Activated T-cell treated with anti-CD3 and anti-CD28 coated beads for 24 hours (primary cell): ENCODE measurements at regions not wholly inside any gene's neighbourhood (a gene's known extent, or its start where the extent isn't known, plus 50 kb on each side); places are given as distances from the start of the nearest gene placed in this dataset.
A peak's percentile ranks its signal among the peaks of the same experiment; 100 is the strongest.

Experiments used
- DNase-seq: peaks from one replicate; pipeline ENCODE4 v3.0.0-alpha.2; 2020; ENCODE audit warnings: low read depth

DNA sequence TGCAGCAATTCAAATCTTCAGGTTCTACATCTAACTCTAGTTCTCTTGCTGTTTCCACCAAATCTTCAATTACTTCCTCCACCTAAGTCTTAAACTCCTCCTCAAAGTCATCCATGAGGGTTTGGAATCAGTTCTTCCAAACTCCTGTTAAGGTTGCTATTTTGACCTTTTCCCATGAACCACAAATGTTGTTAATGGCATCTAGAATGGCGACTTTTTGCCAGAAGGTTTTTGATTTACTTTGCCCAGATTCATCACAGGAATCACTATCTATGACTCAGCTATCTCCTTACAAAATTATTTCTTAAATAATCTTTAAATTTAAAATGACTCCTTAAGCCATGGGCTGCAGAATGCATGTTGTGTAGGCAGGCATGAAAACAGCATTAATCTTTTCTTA is 368.9 kb upstream of the TNP1 start:
- DNase-seq: no peak

- DNase-seq: no peak
These were observed 367.9 kb upstream of the TNP1 start for GRCh38 chr2:217227794-217228193.

- DNase-seq: no peak
These were observed 365.7 kb upstream of the TNP1 start for GRCh38 chr2:217225596-217225995.

DNA sequence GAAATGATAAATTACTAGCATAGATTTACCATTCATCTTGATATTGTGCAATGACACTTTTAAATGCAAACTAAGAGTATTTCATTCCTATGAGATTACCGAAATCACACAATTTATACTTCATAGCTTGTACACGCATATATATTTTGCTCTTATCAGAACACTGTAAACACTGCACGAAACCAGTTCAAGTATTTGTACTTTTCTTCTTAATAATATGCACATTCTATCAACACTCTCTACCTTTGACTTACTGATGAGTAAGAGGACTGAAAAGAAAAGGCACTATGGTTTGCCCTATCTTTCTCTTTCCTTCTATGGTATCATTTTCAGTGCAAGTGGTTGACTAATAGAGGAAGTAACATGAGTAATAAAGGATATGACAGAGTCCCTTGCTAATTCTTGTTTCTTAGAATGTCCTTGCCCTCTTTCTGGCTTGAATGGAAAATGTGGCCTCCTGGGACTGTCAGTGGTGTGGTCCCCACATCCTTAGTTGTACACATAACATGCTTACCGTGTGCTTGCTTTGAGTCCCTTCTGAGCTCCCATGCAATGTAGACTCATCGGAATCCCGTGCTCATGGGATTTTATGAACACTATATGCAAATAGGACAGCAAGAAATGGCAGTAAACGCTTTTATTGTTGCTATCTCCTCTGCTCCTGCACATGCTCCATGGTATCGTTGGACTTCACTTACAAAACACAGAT is 363.5 kb upstream of the TNP1 start:
- peak; percentile 28 for DNase-seq

GRCh38 chr2:217222309-217222910 is 362.5 kb upstream of the TNP1 start:
- peak; percentile 13 for DNase-seq

DNA sequence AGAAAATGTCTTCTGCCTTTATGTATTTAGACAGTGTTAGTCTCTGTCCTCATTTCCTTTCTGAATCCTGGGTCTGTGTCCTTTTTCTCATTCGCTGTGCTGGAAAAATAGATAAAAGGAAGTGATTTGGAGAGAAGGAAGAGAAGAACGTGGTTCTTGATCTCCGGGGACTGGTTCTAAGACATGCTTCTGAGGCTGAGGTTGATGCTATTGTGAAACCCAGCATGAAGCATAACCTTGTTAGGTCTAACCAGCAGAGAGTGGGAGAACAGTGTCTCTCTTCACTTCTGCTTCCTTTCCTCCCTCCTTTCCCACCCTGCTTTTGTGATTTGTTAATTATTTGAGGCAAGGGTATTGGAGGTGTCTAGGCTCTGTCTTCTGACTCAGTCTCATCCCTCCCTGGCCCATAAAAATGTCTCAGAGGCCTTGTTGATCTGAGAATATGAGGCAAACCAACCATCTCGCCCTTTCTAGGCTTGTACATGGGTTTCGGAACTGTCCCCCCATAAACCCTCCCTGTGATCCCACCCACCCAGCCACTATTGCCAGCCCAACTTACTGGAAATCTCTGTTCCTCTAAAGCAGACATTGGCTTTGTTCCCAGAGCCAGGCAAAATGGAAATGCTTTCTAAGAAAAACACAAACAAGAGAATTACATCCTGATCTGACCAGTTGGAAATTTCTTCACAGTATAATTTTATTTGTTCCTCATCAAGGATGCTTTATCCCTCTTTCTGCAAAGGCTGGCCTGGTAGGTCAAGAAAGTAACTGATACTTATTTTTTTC is 360.6 kb upstream of the TNP1 start:
- DNase-seq: no peak

- DNase-seq: no peak
These were observed 359.3 kb upstream of the TNP1 start for GRCh38 chr2:217219164-217219520.

DNA sequence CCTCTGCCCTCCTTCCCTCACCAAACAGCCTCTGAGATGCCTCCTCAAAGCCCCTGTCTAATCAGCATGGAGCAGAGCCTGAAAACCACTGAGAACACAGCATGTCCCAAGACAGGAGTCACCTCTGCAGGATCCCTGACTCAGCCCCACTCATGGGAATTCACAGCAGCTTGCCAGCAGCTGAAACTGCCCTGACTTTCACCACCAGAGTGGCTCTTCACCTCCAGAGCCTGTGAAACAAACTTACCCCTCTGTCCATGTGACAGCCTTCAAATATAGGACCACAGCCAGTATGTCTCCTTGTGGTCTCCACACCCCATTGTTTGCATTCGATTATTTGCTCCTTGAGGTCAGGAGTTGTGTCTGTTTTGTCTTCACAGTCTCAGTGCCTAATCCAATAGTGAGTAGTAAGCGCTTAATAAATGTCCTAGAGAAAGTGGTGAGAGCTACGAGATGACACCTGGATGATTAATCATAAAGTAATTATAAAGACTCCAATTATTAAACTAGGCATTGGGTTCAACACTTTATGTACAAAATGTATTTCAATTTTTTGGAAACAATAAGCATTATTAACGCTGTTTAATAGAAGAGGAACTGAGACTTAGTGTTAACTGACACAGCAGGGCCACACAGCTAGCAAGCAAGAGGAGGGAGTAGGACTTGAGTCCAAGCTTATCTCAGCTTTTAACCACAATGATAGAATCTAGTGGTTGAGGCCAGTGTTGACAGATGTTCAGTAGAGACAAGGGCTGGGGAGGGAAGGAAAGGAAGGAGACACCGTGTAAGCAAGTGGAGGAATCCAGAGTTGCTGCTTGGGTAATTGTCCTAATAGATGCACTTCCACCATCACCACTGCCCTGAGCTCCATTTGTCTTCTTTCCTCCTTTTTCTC is 358.7 kb upstream of the TNP1 start:
- DNase-seq: no peak

DNA sequence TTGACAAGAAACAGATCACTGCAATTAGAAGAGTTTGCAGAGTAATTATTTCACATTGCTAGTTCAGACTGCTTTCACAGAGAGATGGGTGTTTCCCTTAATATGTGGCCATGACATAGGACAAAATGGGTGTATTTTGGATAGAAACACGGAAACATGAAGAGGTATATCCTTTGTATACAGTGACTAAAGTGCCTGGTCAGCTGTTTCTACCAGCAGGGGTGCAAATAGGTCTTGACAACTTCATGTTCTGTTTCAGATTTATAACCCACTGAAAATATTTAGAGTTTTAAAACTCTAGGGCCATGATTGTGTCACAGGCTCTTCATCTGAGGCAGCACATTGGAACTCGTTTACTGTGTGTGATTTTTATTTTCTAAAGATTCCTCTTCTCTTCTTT is 357.1 kb upstream of the TNP1 start:
- no peak for DNase-seq

DNA sequence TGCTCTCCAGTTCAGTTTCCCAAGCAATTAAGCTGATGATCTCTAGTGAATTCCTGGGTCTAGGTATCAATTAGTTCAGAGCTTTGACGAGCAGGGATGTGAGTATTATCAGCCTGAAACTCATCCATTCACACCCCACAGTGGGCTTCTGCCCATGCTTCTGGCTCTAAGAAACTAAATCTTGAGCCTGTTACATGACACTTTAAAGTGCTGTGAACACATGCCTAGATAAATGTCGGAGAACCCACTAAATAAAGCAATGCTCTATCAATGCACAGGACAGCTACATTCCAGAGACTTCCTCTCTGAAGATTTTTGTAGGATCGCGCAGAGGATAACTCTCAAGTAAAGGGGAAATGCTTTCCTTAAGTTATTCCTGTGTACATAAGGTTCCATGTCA is 356.5 kb upstream of the TNP1 start:
- no peak for DNase-seq

DNA sequence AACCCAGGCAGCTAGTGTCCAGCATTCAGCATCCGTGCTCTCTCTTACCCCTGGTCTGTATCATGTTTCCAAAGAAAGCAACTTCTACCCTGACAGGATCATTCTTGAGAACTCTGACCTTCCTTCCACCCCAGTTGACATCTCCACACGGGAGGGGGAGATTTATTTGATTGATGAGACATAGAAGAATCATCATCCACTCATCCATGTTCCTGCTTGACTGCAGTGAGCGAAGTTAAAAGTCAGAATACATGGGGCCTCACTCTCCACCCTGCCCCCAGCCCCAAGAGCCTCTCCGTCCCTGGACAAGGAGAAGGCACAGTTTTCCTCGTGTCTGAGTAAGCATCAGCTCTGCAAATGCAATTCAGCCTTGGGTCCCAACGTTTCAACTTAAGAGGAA is 356.0 kb upstream of the TNP1 start:
- DNase-seq: no peak

- no peak for DNase-seq
These were observed 349.0 kb upstream of the TNP1 start for GRCh38 chr2:217208867-217209266.

GRCh38 chr2:217207699-217208010 is 347.8 kb upstream of the TNP1 start:
- DNase-seq: no peak

DNA sequence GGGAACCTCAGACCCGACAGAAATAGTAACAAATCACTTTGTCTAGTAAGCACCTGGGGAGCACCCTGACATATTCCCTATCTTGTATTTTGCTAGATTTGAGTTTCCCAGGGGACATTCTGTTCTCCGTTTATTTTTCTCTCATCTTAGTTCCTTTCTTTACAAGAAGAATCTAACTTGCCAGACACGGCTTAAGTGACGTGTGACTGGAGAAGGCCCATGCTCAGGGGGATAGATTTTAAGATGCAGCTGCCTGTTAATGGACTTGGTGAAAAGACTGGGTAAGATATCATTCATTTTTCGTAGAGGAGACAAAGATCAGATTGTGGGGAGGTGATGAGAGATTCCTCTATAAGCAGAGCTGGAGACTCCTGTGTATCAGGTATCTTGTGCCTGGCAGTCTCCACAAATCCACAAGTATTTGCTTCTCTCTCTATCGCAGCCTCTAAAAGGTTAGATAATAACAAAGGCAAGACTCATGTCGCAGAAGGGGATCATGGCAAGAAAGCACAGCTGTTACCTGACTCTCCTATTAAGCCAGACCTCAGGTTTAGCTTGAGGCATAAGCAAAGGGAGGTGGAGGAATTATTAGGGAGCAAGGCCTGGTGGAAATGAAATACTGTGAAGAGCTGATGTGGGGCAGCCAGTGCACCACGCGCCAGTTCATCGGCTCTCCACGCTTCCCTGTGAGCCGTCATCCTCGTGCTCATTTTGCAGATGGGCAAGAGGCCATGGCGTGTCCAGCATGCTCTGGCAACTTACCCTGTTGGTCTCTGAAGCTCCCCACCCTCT is 347.2 kb upstream of the TNP1 start:
- DNase-seq: no peak

- no peak for DNase-seq
These were observed 346.3 kb upstream of the TNP1 start for GRCh38 chr2:217206016-217206725.

DNA sequence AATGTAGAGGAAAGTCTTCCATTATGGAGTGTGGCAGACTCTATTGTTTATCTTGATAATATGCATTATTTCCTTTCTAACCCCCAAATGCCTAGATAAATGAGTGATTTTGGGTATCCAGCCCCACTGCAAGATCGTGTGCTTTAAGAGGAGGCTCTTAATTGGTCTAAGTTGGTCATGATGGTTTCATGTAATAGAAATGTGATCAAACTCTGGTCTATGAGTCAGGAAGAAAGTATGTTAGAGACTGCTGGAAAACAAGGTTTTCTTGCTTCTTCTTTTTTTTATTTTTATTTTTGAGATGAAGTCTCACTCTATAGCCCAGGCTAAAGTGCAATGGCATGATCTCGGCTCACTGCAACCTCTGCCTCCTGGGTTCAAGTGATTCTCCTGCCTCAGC is 344.5 kb upstream of the TNP1 start:
- DNase-seq: no peak

GRCh38 chr2:217203086-217203485 is 343.2 kb upstream of the TNP1 start:
- DNase-seq: no peak

DNA sequence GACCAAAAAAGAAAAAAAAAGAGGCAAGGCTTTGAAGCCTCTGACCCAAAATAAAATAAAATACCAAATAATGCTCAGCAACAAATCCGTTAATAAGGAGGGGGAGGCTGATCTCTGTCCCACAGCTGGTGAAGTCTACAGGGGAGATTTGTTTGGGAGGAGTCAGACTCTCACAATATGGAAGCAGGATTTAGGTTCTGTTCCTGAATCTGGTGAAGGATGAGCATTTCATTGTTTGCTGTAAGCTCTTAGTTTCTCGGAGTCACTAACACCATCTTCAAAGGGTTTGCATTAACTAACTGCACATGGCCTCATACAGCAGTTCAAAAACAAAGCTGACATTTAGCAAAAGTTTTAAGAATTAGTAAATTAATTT is 339.4 kb upstream of the TNP1 start:
- DNase-seq: no peak

- no peak for DNase-seq
These were observed 336.0 kb upstream of the TNP1 start for GRCh38 chr2:217195658-217196446.

- no peak for DNase-seq
These were observed 335.2 kb upstream of the TNP1 start for GRCh38 chr2:217195016-217195415.
